OCI-LY7 (cell line): ENCODE measurements at regions not wholly inside any gene's neighbourhood (a gene's known extent, or its start where the extent isn't known, plus 50 kb on each side); places are given as distances from the start of the nearest gene placed in this dataset.

Experiments used
- BruUV-seq: library from RNA; stranded (reverse); fragments of 400-500 nt; replicated peaks from 2 replicates; lab custom pipeline; 2021; lab: Mats Ljungman, UMichigan
- CTCF ChIA-PET: fragments of 300-600 bp; sonication (Branson Sonifier 250); formaldehyde crosslinking; loops from one replicate; lab custom pipeline; 2022; ENCODE audit warnings: antibody characterized with exemption; ENCODE audit not compliant: unreplicated experiment; lab: Charles Lee
- POLR2A ChIA-PET: fragments of 300-600 bp; sonication (Branson Sonifier 250); formaldehyde crosslinking; loops from one replicate; lab custom pipeline; 2022; ENCODE audit warnings: antibody characterized with exemption; lab: Charles Lee
- DNase-seq: peaks from one replicate; pipeline ENCODE4 v3.0.0-alpha.2; 2015; ENCODE audit warnings: low spot score
- H2AFZ ChIP-seq: fragments of 200-600 bp; sonication (generic), shearing (Covaris generic); 2 replicates; pipeline ENCODE4 v1.6.1; 2014; ENCODE audit warnings: mild to moderate bottlenecking, antibody characterized with exemption, low read length, moderate library complexity
- H3K27ac ChIP-seq: fragments of 200-600 bp; sonication (generic); 2 replicates; pipeline ENCODE4 v1.5.1; 2014; ENCODE audit warnings: mixed run types, low read depth, mild to moderate bottlenecking, moderate library complexity, low read length, inconsistent platforms; ENCODE audit not compliant: poor library complexity, severe bottlenecking
- H3K36me3 ChIP-seq: fragments of 200-600 bp; sonication (generic); 2 replicates; pipeline ENCODE4 v1.6.1; 2014; ENCODE audit warnings: mild to moderate bottlenecking, antibody characterized with exemption, low read length, moderate library complexity, mixed read lengths; ENCODE audit not compliant: insufficient read depth
- H3K4me1 ChIP-seq: fragments of 200-600 bp; sonication (generic); 2 replicates; pipeline ENCODE4 v1.5.1; 2014; ENCODE audit warnings: mild to moderate bottlenecking, low read length; ENCODE audit not compliant: insufficient read depth, poor library complexity, severe bottlenecking
- H3K4me2 ChIP-seq: fragments of 200-600 bp; sonication (generic); 2 replicates; pipeline ENCODE4 v1.6.1; 2014; ENCODE audit warnings: mild to moderate bottlenecking, low read length
- H3K4me3 ChIP-seq: fragments of 200-600 bp; sonication (generic); 2 replicates; pipeline ENCODE4 v1.5.1; 2014; ENCODE audit warnings: mild to moderate bottlenecking, low read depth, low read length; ENCODE audit not compliant: poor library complexity, severe bottlenecking
- H3K79me2 ChIP-seq: fragments of 200-600 bp; sonication (generic); 2 replicates; pipeline ENCODE4 v1.6.1; 2016; ENCODE audit warnings: low read depth, mild to moderate bottlenecking, low read length, moderate library complexity, mixed read lengths; ENCODE audit not compliant: insufficient read depth
- H3K9me2 ChIP-seq: fragments of 200-600 bp; sonication (generic); 2 replicates; pipeline ENCODE4 v1.6.1; 2016; ENCODE audit warnings: mild to moderate bottlenecking, low read length, mixed read lengths; ENCODE audit not compliant: insufficient read depth
- H3K9me3 ChIP-seq: fragments of 200-600 bp; sonication (generic); 2 replicates; pipeline ENCODE4 v1.6.1; 2014; ENCODE audit warnings: mild to moderate bottlenecking, mixed run types, low read length, mixed read lengths
- H4K20me1 ChIP-seq: fragments of 200-600 bp; sonication (generic); 2 replicates; pipeline ENCODE4 v1.6.1; 2014; ENCODE audit warnings: mild to moderate bottlenecking, antibody characterized with exemption, low read length, moderate library complexity, mixed read lengths; ENCODE audit not compliant: insufficient read depth
- EZH2phosphoT487 ChIP-seq: fragments of 200-600 bp; sonication (generic); IDR thresholded peaks from 2 replicates; pipeline ENCODE4 v1.6.1; 2018; ENCODE audit warnings: low read depth, borderline replicate concordance, mild to moderate bottlenecking, mixed run types, antibody characterized with exemption, low read length, moderate library complexity, mixed read lengths
- intact Hi-C: fragments of 100-400 bp; cut with micrococcal nuclease; formaldehyde crosslinking; loops from one replicate; pipeline ENCODE4 v1.10.0; 2022; ENCODE audit not compliant: unreplicated experiment
- TF ChIP-seq, protein P1 (sequence below): fragments of 200-600 bp; sonication (generic); conservative IDR thresholded peaks from 2 replicates; pipeline ENCODE4 v1.5.1; 2014; ENCODE audit warnings: mild to moderate bottlenecking, antibody characterized with exemption, low read length, moderate library complexity, mixed read lengths

DNA sequence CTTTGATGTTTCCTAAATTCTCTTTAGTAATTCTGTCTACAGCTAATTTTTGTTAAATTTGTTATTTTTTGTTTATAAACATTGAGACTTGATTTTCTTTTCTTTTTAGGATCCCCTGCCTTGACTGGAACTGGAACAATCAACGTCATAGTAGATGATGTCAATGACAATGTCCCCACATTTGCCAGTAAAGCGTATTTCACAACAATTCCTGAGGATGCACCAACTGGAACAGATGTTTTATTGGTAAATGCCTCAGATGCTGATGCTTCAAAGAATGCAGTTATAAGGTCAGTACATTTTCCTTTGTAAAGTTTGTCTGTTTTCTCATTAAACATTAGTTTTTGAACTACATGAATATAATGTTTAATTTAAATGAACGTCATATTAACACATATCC is 119.4 kb downstream of the FAT4 start:
- H3K9me2 ChIP-seq, result no peaks in the 10 kb centered on the region
- no peaks in the 10 kb centered on the region for H4K20me1 ChIP-seq
- intact Hi-C loops, result no loop called here
- H3K36me3 ChIP-seq, result no peaks in the 10 kb centered on the region
- no TSS peak for BruUV-seq
- H3K4me2 ChIP-seq, result no peak overlapping the region
- ChIA-PET CTCF (no interaction called here), POLR2A (no interaction called here)
- DNase-seq, result no peak
- no peak overlapping the region for H3K27ac ChIP-seq
- no peaks in the 10 kb centered on the region for H3K9me3 ChIP-seq
- H3K4me1 ChIP-seq, result no peaks in the 10 kb centered on the region
- H3K4me3 ChIP-seq, result no peak overlapping the region
- no peak for TF ChIP-seq EZH2phosphoT487
- TF ChIP-seq, protein P1, sequence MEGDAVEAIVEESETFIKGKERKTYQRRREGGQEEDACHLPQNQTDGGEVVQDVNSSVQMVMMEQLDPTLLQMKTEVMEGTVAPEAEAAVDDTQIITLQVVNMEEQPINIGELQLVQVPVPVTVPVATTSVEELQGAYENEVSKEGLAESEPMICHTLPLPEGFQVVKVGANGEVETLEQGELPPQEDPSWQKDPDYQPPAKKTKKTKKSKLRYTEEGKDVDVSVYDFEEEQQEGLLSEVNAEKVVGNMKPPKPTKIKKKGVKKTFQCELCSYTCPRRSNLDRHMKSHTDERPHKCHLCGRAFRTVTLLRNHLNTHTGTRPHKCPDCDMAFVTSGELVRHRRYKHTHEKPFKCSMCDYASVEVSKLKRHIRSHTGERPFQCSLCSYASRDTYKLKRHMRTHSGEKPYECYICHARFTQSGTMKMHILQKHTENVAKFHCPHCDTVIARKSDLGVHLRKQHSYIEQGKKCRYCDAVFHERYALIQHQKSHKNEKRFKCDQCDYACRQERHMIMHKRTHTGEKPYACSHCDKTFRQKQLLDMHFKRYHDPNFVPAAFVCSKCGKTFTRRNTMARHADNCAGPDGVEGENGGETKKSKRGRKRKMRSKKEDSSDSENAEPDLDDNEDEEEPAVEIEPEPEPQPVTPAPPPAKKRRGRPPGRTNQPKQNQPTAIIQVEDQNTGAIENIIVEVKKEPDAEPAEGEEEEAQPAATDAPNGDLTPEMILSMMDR, result no peak
- H2AFZ ChIP-seq, result no peak overlapping the region
- H3K79me2 ChIP-seq, result no peaks in the 10 kb centered on the region

GRCh38 chr4:125440814-125441213 is 126.1 kb downstream of the FAT4 start:
- H3K27ac ChIP-seq, result no peak overlapping the region
- H3K4me3 ChIP-seq, result no peak overlapping the region
- no peaks in the 10 kb centered on the region for H3K36me3 ChIP-seq
- no peak for TF ChIP-seq EZH2phosphoT487
- TF ChIP-seq, protein P1, result no peak
- DNase-seq, result no peak
- no peaks in the 10 kb centered on the region for H3K9me3 ChIP-seq
- H3K4me1 ChIP-seq, result no peaks in the 10 kb centered on the region
- H2AFZ ChIP-seq, result no peak overlapping the region
- H3K79me2 ChIP-seq, result no peaks in the 10 kb centered on the region
- CTCF ChIA-PET, result no interaction called here
- no TSS peak for BruUV-seq
- intact Hi-C loops, result no loop called here
- H3K9me2 ChIP-seq, result no peaks in the 10 kb centered on the region
- H3K4me2 ChIP-seq, result no peak overlapping the region
- no peaks in the 10 kb centered on the region for H4K20me1 ChIP-seq
- POLR2A ChIA-PET, result no interaction called here

- Histone ChIP-seq H3K9me3 (no peaks in the 10 kb centered on the region), H3K4me2 (no peak overlapping the region), H3K4me1 (no peaks in the 10 kb centered on the region), H2AFZ (no peak overlapping the region), H3K9me2 (no peaks in the 10 kb centered on the region), H3K27ac (no peak overlapping the region), H3K36me3 (no peaks in the 10 kb centered on the region), H4K20me1 (no peaks in the 10 kb centered on the region), H3K79me2 (no peaks in the 10 kb centered on the region), H3K4me3 (no peak overlapping the region)
- TF ChIP-seq, protein P1, result no peak
- TF ChIP-seq EZH2phosphoT487, result no peak
- BruUV-seq, result no TSS peak
- ChIA-PET CTCF (no interaction called here), POLR2A (interaction anchor here (0.5 to 1.5 kb wide), 2 partner anchors 12 to 16 kb away, joined by 3 to 4 read pairs; no protein-coding TSS in a partner anchor)
- DNase-seq, result no peak
- intact Hi-C loops, result no loop called here
These were observed 129.4 kb downstream of the FAT4 start for GRCh38 chr4:125444166-125444565.
